ENCODE measurements at regions not wholly inside any gene's neighbourhood (a gene's known extent, or its start where the extent isn't known, plus 50 kb on each side); places are given as distances from the start of the nearest gene placed in this dataset.

- FAIRE-seq, result no peak
- Histone ChIP-seq H3K27me3 (replicated peaks in 1 of 2; ENCODE audit: control insufficient read depth in 2 of 2, insufficient read depth in 2 of 2, low read length in 1 of 2) (peaks cover 0 to 2% of the 10 kb centered on the region in 2 experiments; a peak in 1 of 4 replicates), H3K36me3 (ENCODE audit: control insufficient read depth in 2 of 2, insufficient read depth in 2 of 2, low read length in 1 of 2) (no peaks in the 10 kb centered on the region), H3K9ac (ENCODE audit: control insufficient read depth, insufficient read depth, low read length) (no peak overlapping the region), H2AFZ (ENCODE audit: control insufficient read depth, low read depth, low read length) (no peak overlapping the region), H3K79me2 (ENCODE audit: control insufficient read depth, insufficient read depth, low read length) (no peaks in the 10 kb centered on the region), H3K27ac (ENCODE audit: control insufficient read depth, insufficient read depth) (no peak overlapping the region), H3K4me1 (ENCODE audit: control insufficient read depth, insufficient read depth, low read length) (no peaks in the 10 kb centered on the region), H3K4me2 (ENCODE audit: control insufficient read depth, insufficient read depth) (no peak overlapping the region), H3K4me3 (no peak overlapping the region), H3K9me3 (replicated peaks; ENCODE audit: control insufficient read depth, insufficient read depth, low read length) (no peaks in the 10 kb centered on the region), H4K20me1 (ENCODE audit: control insufficient read depth, insufficient read depth) (no peaks in the 10 kb centered on the region)
- no TSS peak for BruUV-seq (replicated peaks)
- ChIA-PET POLR2A (no interaction called here), SMC1A (ENCODE audit: uncharacterized antibody, unreplicated experiment) (interaction anchor here (0.9 kb wide), 1 partner anchor 18 kb away, joined by 7 read pairs; no protein-coding TSS in a partner anchor), CTCF (interaction anchor here (0.7 kb wide), 1 partner anchor 89 kb away, joined by 3 read pairs; no protein-coding TSS in a partner anchor), RAD21 (ENCODE audit: unreplicated experiment) (no interaction called here)
- no peak for ATAC-seq
- in situ Hi-C loops (cut with MboI) (no loop called here), intact Hi-C loops (cut with micrococcal nuclease; ENCODE audit: unreplicated experiment) (no loop called here)
- no peak for DNase-seq (ENCODE audit: low read depth, low spot score)
- WGBS (ENCODE audit: insufficient coverage, insufficient replicate concordance, low lambda C conversion rate, missing lambda C conversion rate), result 17% methylated on average over 2 of the region's 2 CpGs
- no peak for TF ChIP-seq MYC (IDR thresholded peaks at IDR 0.05; ENCODE audit: insufficient read depth, insufficient read length, insufficient replicate concordance, low read length, severe bottlenecking)
- no peak for TF ChIP-seq NFIC (IDR thresholded peaks at IDR 0.05; ENCODE audit: low read depth, low read length)
- no peak for TF ChIP-seq FOXM1 (IDR thresholded peaks at IDR 0.05; ENCODE audit: low read depth, low read length)
- TF ChIP-seq BACH1 (IDR thresholded peaks at IDR 0.05; ENCODE audit: borderline replicate concordance), result no peak
- TF ChIP-seq EP300 (IDR thresholded peaks at IDR 0.05; ENCODE audit: borderline replicate concordance in 1 of 2, control insufficient read depth in 1 of 2, low read depth in 2 of 2, low read length in 2 of 2), result no peak
- no peak for TF ChIP-seq NR2C2 (IDR thresholded peaks at IDR 0.05; ENCODE audit: borderline replicate concordance, control insufficient read depth, insufficient read length, low read depth)
- no peak for TF ChIP-seq ATF3 (IDR thresholded peaks at IDR 0.05; ENCODE audit: borderline replicate concordance, extremely low read depth, low read depth, low read length)
- TF ChIP-seq ZNF24 (IDR thresholded peaks at IDR 0.05), result no peak
- no peak for TF ChIP-seq ESRRA (IDR thresholded peaks at IDR 0.05; ENCODE audit: low read length)
- TF ChIP-seq IKZF1 (conservative IDR thresholded peaks at IDR 0.05), result no peak
- TF ChIP-seq BCL3 (IDR thresholded peaks at IDR 0.05; ENCODE audit: borderline replicate concordance, insufficient read depth, low read depth, low read length, poor library complexity, severe bottlenecking), result no peak
- no peak for TF ChIP-seq MYB (IDR thresholded peaks at IDR 0.05; ENCODE audit: borderline replicate concordance, low read depth, low read length)
- no peak for TF ChIP-seq CREB1 (IDR thresholded peaks at IDR 0.05; ENCODE audit: low read depth)
- TF ChIP-seq MLLT1 (IDR thresholded peaks at IDR 0.05), result no peak
- no peak for TF ChIP-seq CTCF (IDR thresholded peaks at IDR 0.05 in 2 of 3, conservative IDR thresholded peaks at IDR 0.05 in 1 of 3; ENCODE audit: control insufficient read depth in 2 of 3, extremely low read depth in 1 of 3, insufficient read depth in 1 of 3, low read depth in 3 of 3, low read length in 3 of 3)
- no peak for TF ChIP-seq RFX5 (IDR thresholded peaks at IDR 0.05; ENCODE audit: low read depth, low read length)
- no peak for TF ChIP-seq IKZF2 (IDR thresholded peaks at IDR 0.05)
Measured at GRCh38 chr12:97912943-97913342, 450.3 kb downstream of the RMST start.
